ENCODE measurements at regions not wholly inside any gene's neighbourhood (a gene's known extent, or its start where the extent isn't known, plus 50 kb on each side); places are given as distances from the start of the nearest gene placed in this dataset.

GRCh38 chr6:103153016-103153415 lies 1706.7 kb downstream of the HACE1 start:
- ChIA-PET CTCF (ENCODE audit: partially characterized antibody) (no interaction called here), POLR2A (ENCODE audit: partially characterized antibody) (no interaction called here)
- TF ChIP-seq TBP (IDR thresholded peaks at IDR 0.05; ENCODE audit: low read depth, low read length): no peak
- no peak for TF ChIP-seq POLR2AphosphoS5 (IDR thresholded peaks at IDR 0.05; ENCODE audit: low read depth, low read length)
- no peak for TF ChIP-seq CREB1 (IDR thresholded peaks at IDR 0.05)
- no peak for TF ChIP-seq RFX5 (IDR thresholded peaks at IDR 0.05; ENCODE audit: borderline replicate concordance, low read depth, low read length)
- Histone ChIP-seq H3K56ac (replicated peaks; ENCODE audit: insufficient read length, low read depth, low read length) (no peak overlapping the region), H2AFZ (ENCODE audit: low read length) (no peak overlapping the region; the same call in 1 of the 2 replicates), H2BK5ac (ENCODE audit: low read depth, low read length) (no peak overlapping the region), H3K4me2 (ENCODE audit: insufficient read depth in 1 of 2, low read depth in 2 of 2, low read length in 2 of 2) (no peak overlapping the region), H3K23ac (ENCODE audit: insufficient read length) (no peak overlapping the region), H3K4me3 (ENCODE audit: extremely low read depth in 1 of 4, insufficient read depth in 2 of 4, low read depth in 3 of 4, low read length in 4 of 4) (no peak overlapping the region), H3K14ac (ENCODE audit: insufficient read length) (no peak overlapping the region), H4K91ac (replicated peaks; ENCODE audit: insufficient read length, low read length) (no peak overlapping the region), H3K36me3 (ENCODE audit: control insufficient read depth in 2 of 4, insufficient read depth in 4 of 4, low read length in 3 of 4) (no peaks in the 10 kb centered on the region), H3K27me3 (replicated peaks in 1 of 4; ENCODE audit: control insufficient read depth in 3 of 4, extremely low read depth in 1 of 4, insufficient read depth in 3 of 4, low read length in 3 of 4) (no peaks in the 10 kb centered on the region), H3K4ac (replicated peaks; ENCODE audit: insufficient read length, low read depth, low read length) (no peak overlapping the region), H3K9ac (replicated peaks in 1 of 4; ENCODE audit: extremely low read depth in 1 of 4, low read depth in 3 of 4, low read length in 3 of 4) (no peak overlapping the region), H3K79me2 (ENCODE audit: control insufficient read depth in 1 of 2, insufficient read depth in 2 of 2, low read length in 2 of 2) (no peaks in the 10 kb centered on the region), H4K5ac (ENCODE audit: insufficient read length, low read depth, low read length) (no peak overlapping the region), H2BK120ac (replicated peaks; ENCODE audit: low read depth, low read length) (no peak overlapping the region), H3K18ac (ENCODE audit: extremely low read depth, low read length) (no peak overlapping the region), H4K8ac (ENCODE audit: extremely low read depth, insufficient read depth, low read length) (no peak overlapping the region), H2BK12ac (ENCODE audit: low read depth, low read length) (no peak overlapping the region), H4K20me1 (replicated peaks in 1 of 2; ENCODE audit: control insufficient read depth in 1 of 2, insufficient read depth in 2 of 2, low read length in 2 of 2) (no peaks in the 10 kb centered on the region), H3K79me1 (ENCODE audit: low read depth, low read length) (no peaks in the 10 kb centered on the region), H2BK20ac (ENCODE audit: low read length) (no peak overlapping the region), H3K23me2 (ENCODE audit: low read depth, low read length) (no peaks in the 10 kb centered on the region), H2BK15ac (ENCODE audit: low read length) (no peak overlapping the region), H2AK5ac (ENCODE audit: low read depth, low read length) (no peak overlapping the region), H3K9me3 (ENCODE audit: insufficient read depth in 2 of 2, low read depth in 1 of 2, low read length in 1 of 2) (no peaks in the 10 kb centered on the region), H3K27ac (ENCODE audit: low read depth, low read length) (no peak overlapping the region), H3K4me1 (replicated peaks in 1 of 4; ENCODE audit: control insufficient read depth in 3 of 4, insufficient read depth in 4 of 4, low read length in 3 of 4) (no peaks in the 10 kb centered on the region)
- DNase-seq (ENCODE audit: low read depth in 1 of 2, low spot score in 2 of 2) (no peak), FAIRE-seq (no peak)
- WGBS, 2 experiments (ENCODE audit: extremely low coverage in 1 of 2, insufficient coverage in 1 of 2, insufficient read length in 1 of 2, insufficient replicate concordance in 2 of 2, low coverage in 1 of 2, low lambda C conversion rate in 2 of 2, missing lambda C conversion rate in 1 of 2): 92% methylated on average over 3 of the region's 3 CpGs; no CpG with 5 or more reads in 1 of the 2 experiments

Data from H1 (cell line).